Testis (tissue), 2 donors: ENCODE measurements at regions not wholly inside any gene's neighbourhood (a gene's known extent, or its start where the extent isn't known, plus 50 kb on each side); places are given as distances from the start of the nearest gene placed in this dataset.
A peak's percentile ranks its signal among the peaks of the same experiment; 100 is the strongest.
"Not testable (repeated sequence)": the region's sequence is repeated elsewhere in the genome, so short reads cannot be mapped to it uniquely, and the experiment has no call there.

Experiments
- POLR2A ChIP-seq: fragments of 450-650 bp; IDR thresholded peaks from one replicate; pipeline ENCODE4 v1.6.1; 2017; ENCODE audit warnings: antibody characterized with exemption, mild to moderate bottlenecking, moderate library complexity
- TF ChIP-seq, protein P1 (sequence below), 3 experiments: fragments of 450-650 bp in 2 of 3; fragments of 200-600 bp in 1 of 3; sonication (generic) in 1 of 3; IDR thresholded peaks; one replicate each; pipeline ENCODE4 v1.5.1; 2016 to 2019; ENCODE audit warnings: antibody characterized with exemption in 3 of 3, mild to moderate bottlenecking in 2 of 3, moderate library complexity in 1 of 3

GRCh38 chr11:3564383-3564782 lies 77.4 kb downstream of the ART5 start:
- TF ChIP-seq, protein P1, sequence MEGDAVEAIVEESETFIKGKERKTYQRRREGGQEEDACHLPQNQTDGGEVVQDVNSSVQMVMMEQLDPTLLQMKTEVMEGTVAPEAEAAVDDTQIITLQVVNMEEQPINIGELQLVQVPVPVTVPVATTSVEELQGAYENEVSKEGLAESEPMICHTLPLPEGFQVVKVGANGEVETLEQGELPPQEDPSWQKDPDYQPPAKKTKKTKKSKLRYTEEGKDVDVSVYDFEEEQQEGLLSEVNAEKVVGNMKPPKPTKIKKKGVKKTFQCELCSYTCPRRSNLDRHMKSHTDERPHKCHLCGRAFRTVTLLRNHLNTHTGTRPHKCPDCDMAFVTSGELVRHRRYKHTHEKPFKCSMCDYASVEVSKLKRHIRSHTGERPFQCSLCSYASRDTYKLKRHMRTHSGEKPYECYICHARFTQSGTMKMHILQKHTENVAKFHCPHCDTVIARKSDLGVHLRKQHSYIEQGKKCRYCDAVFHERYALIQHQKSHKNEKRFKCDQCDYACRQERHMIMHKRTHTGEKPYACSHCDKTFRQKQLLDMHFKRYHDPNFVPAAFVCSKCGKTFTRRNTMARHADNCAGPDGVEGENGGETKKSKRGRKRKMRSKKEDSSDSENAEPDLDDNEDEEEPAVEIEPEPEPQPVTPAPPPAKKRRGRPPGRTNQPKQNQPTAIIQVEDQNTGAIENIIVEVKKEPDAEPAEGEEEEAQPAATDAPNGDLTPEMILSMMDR (IDR thresholded peaks at IDR 0.05), result peak in 1 of 3 experiments; percentile 17
- not testable (repeated sequence) for TF ChIP-seq POLR2A
